Loucy (cell line): ENCODE measurements at regions not wholly inside any gene's neighbourhood (a gene's known extent, or its start where the extent isn't known, plus 50 kb on each side); places are given as distances from the start of the nearest gene placed in this dataset.

Source experiments
- H2AFZ ChIP-seq: fragments of 200-600 bp; sonication (generic); 2 replicates; pipeline ENCODE4 v1.6.0; 2016; ENCODE audit warnings: antibody characterized with exemption, mild to moderate bottlenecking, low read length, moderate library complexity
- H3F3A ChIP-seq: fragments of 200-600 bp; 2 replicates; pipeline ENCODE4 v1.6.0; 2016; ENCODE audit warnings: antibody characterized with exemption, low read depth, mild to moderate bottlenecking
- H3K27me3 ChIP-seq: fragments of 200-600 bp; sonication (generic); 2 replicates; pipeline ENCODE4 v1.6.1; 2014; ENCODE audit warnings: low read length, mild to moderate bottlenecking; ENCODE audit not compliant: insufficient read depth, poor library complexity, severe bottlenecking
- H3K36me3 ChIP-seq: fragments of 200-600 bp; sonication (generic); 2 replicates; pipeline ENCODE4 v1.6.1; 2016; ENCODE audit warnings: low read length; ENCODE audit not compliant: insufficient read depth
- H3K4me1 ChIP-seq: fragments of 200-600 bp; sonication (generic); 2 replicates; pipeline ENCODE4 v1.5.1; 2014; ENCODE audit warnings: low read length, mild to moderate bottlenecking; ENCODE audit not compliant: insufficient read depth, poor library complexity, severe bottlenecking
- H3K4me2 ChIP-seq: fragments of 200-600 bp; sonication (generic); 2 replicates; pipeline ENCODE4 v1.6.0; 2014; ENCODE audit warnings: antibody characterized with exemption, low read length, low read depth, mild to moderate bottlenecking; ENCODE audit not compliant: poor library complexity, severe bottlenecking
- H3K4me3 ChIP-seq: fragments of 200-600 bp; sonication (generic); 2 replicates; pipeline ENCODE4 v1.5.1; 2014; ENCODE audit warnings: low read length, mild to moderate bottlenecking, mixed read lengths; ENCODE audit not compliant: poor library complexity, severe bottlenecking
- H3K79me2 ChIP-seq: fragments of 200-600 bp; sonication (generic); 2 replicates; pipeline ENCODE4 v1.6.1; 2014; ENCODE audit warnings: low read length; ENCODE audit not compliant: insufficient read depth
- H3K9ac ChIP-seq: fragments of 200-600 bp; sonication (generic); 2 replicates; pipeline ENCODE4 v1.6.0; 2014; ENCODE audit warnings: mild to moderate bottlenecking, low read depth, low read length, moderate library complexity; ENCODE audit not compliant: poor library complexity, severe bottlenecking
- H3K9me2 ChIP-seq: fragments of 200-600 bp; sonication (generic); replicated peaks from 2 replicates; pipeline ENCODE4 v1.6.1; 2016; ENCODE audit warnings: low read depth, low read length, mixed read lengths
- H3K9me3 ChIP-seq: fragments of 200-600 bp; sonication (generic); 2 replicates; pipeline ENCODE4 v1.6.1; 2014; ENCODE audit warnings: mild to moderate bottlenecking, antibody characterized with exemption, low read length, low read depth; ENCODE audit not compliant: insufficient read depth
- H4K20me1 ChIP-seq: fragments of 200-600 bp; sonication (generic); 2 replicates; pipeline ENCODE4 v1.6.0; 2014; ENCODE audit warnings: antibody characterized with exemption, low read length, mild to moderate bottlenecking; ENCODE audit not compliant: insufficient read depth, poor library complexity, severe bottlenecking
- CTCF ChIP-seq: fragments of 200-600 bp; sonication (generic); conservative IDR thresholded peaks from 2 replicates; pipeline ENCODE4 v1.5.1; 2014; ENCODE audit warnings: mild to moderate bottlenecking, antibody characterized with exemption, low read length
- EZH2phosphoT487 ChIP-seq: fragments of 200-600 bp; IDR thresholded peaks from 2 replicates; pipeline ENCODE4 v1.6.1; 2018; ENCODE audit warnings: antibody characterized with exemption, mild to moderate bottlenecking, moderate library complexity, borderline replicate concordance

GRCh38 chr4:36494016-36494415 is 212.6 kb downstream of the DTHD1 start:
- H3K4me2 ChIP-seq = no peak overlapping the region
- H2AFZ ChIP-seq = no peak overlapping the region
- TF ChIP-seq CTCF (no peak), EZH2phosphoT487 (no peak)

GRCh38 chr4:36494747-36495146 is 213.3 kb downstream of the DTHD1 start:
- no peaks in the 10 kb centered on the region for H3K9me2 ChIP-seq
- H2AFZ ChIP-seq = no peak overlapping the region
- H3K9ac ChIP-seq = no peak overlapping the region
- no peak for TF ChIP-seq EZH2phosphoT487
- no peak for TF ChIP-seq CTCF
- no peaks in the 10 kb centered on the region for H3K79me2 ChIP-seq
- no peaks in the 10 kb centered on the region for H3F3A ChIP-seq
- H3K9me3 ChIP-seq = no peaks in the 10 kb centered on the region
- H3K4me2 ChIP-seq = no peak overlapping the region
- H3K36me3 ChIP-seq = no peaks in the 10 kb centered on the region
- no peaks in the 10 kb centered on the region for H3K27me3 ChIP-seq
- no peak overlapping the region for H3K4me3 ChIP-seq
- H4K20me1 ChIP-seq = no peaks in the 10 kb centered on the region
- no peaks in the 10 kb centered on the region for H3K4me1 ChIP-seq

More at GRCh38 chr4:36494016-36494415, 212.6 kb downstream of the DTHD1 start:
- Histone ChIP-seq H3K79me2 (no peaks in the 10 kb centered on the region), H3K4me3 (no peak overlapping the region), H4K20me1 (no peaks in the 10 kb centered on the region), H3K4me1 (no peaks in the 10 kb centered on the region), H3K27me3 (no peaks in the 10 kb centered on the region), H3K9ac (no peak overlapping the region), H3K9me2 (no peaks in the 10 kb centered on the region), H3F3A (no peaks in the 10 kb centered on the region), H3K9me3 (no peaks in the 10 kb centered on the region), H3K36me3 (no peaks in the 10 kb centered on the region)

- H3K36me3 ChIP-seq = no peaks in the 10 kb centered on the region
- H3K4me3 ChIP-seq = no peak overlapping the region
- H3K79me2 ChIP-seq = no peaks in the 10 kb centered on the region
- H3K9me3 ChIP-seq = no peaks in the 10 kb centered on the region
- no peak overlapping the region for H2AFZ ChIP-seq
- no peaks in the 10 kb centered on the region for H3F3A ChIP-seq
- H4K20me1 ChIP-seq = no peaks in the 10 kb centered on the region
- TF ChIP-seq EZH2phosphoT487 (no peak), CTCF (no peak)
- no peaks in the 10 kb centered on the region for H3K27me3 ChIP-seq
- H3K4me2 ChIP-seq = no peak overlapping the region
- H3K9me2 ChIP-seq = no peaks in the 10 kb centered on the region
- H3K9ac ChIP-seq = no peak overlapping the region
- no peaks in the 10 kb centered on the region for H3K4me1 ChIP-seq
Measured at GRCh38 chr4:36502350-36502749, 220.9 kb downstream of the DTHD1 start.
